Parathyroid adenoma (tissue), 2 donors: ENCODE measurements at regions not wholly inside any gene's neighbourhood (a gene's known extent, or its start where the extent isn't known, plus 50 kb on each side); places are given as distances from the start of the nearest gene placed in this dataset.

Experiments used
- H2AFZ ChIP-seq: fragments of 300-600 bp; sonication (generic); one replicate; pipeline ENCODE4 v1.7.0; 2017; ENCODE audit warnings: antibody characterized with exemption, mild to moderate bottlenecking
- H3K27ac ChIP-seq: fragments of 300-600 bp; sonication (generic); one replicate; pipeline ENCODE4 v1.7.0; 2017
- H3K27me3 ChIP-seq: fragments of 300-600 bp; sonication (generic); one replicate; pipeline ENCODE4 v1.7.0; 2017; ENCODE audit warnings: low read length; ENCODE audit not compliant: control insufficient read depth, insufficient read depth
- H3K36me3 ChIP-seq: fragments of 300-600 bp; sonication (generic); one replicate; pipeline ENCODE4 v1.7.0; 2017; ENCODE audit warnings: low read length; ENCODE audit not compliant: control insufficient read depth, insufficient read depth
- H3K4me1 ChIP-seq: fragments of 300-600 bp; sonication (generic); one replicate; pipeline ENCODE4 v1.7.0; 2017; ENCODE audit warnings: control low read depth
- H3K4me2 ChIP-seq: fragments of 300-600 bp; sonication (generic); one replicate; pipeline ENCODE4 v1.7.0; 2017; ENCODE audit warnings: low read length
- H3K4me3 ChIP-seq: fragments of 300-600 bp; sonication (generic); one replicate; pipeline ENCODE4 v1.7.0; 2017; ENCODE audit warnings: low read depth, low read length
- H3K79me2 ChIP-seq: fragments of 300-600 bp; sonication (generic); one replicate; pipeline ENCODE4 v1.7.0; 2017; ENCODE audit warnings: control low read depth
- H3K9ac ChIP-seq: fragments of 300-600 bp; sonication (generic); one replicate; pipeline ENCODE4 v1.7.0; 2017; ENCODE audit warnings: mild to moderate bottlenecking
- H3K9me3 ChIP-seq: fragments of 300-600 bp; sonication (generic); one replicate; pipeline ENCODE4 v1.7.0; 2017; ENCODE audit warnings: low read length; ENCODE audit not compliant: control insufficient read depth
- TF ChIP-seq, protein P1 (sequence below): fragments of 300-600 bp; sonication (generic); IDR thresholded peaks from one replicate; pipeline ENCODE4 v1.7.0; 2017; ENCODE audit warnings: antibody characterized with exemption, mild to moderate bottlenecking
- donor health status: primary hyperparathyroidism.

DNA sequence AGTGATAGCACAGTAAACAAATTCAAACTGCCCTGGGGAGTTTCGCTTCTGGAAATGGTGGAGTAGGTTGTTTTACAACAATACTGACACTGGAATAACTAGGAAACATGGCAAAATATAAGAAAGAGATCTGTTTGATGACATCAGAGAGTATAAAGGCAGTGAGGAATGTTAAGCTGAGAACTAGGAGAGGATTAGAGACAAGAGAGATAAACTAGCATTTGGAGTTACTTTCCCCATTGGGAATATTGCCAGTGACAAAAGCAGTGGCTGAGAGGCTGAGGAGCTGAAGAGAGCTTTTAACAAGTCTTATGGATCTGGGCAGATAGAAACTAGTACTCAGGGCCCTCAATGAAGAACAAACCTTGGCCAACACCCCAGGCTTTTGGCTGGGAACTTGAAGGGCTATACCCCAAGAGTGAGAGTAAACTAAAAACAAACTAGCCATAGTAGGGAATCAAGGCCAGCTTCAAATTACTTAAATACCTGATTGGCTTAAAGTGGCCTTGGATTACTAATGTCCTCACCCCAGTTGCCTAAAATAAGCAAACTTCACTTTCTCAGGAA is 280.4 kb downstream of the KLF13 start:
- H2AFZ ChIP-seq: no peak overlapping the region
- no peak overlapping the region for H3K4me2 ChIP-seq
- H3K79me2 ChIP-seq: no peaks in the 10 kb centered on the region
- H3K9me3 ChIP-seq: no peaks in the 10 kb centered on the region
- H3K4me1 ChIP-seq: no peaks in the 10 kb centered on the region
- no peaks in the 10 kb centered on the region for H3K27me3 ChIP-seq
- TF ChIP-seq, protein P1, sequence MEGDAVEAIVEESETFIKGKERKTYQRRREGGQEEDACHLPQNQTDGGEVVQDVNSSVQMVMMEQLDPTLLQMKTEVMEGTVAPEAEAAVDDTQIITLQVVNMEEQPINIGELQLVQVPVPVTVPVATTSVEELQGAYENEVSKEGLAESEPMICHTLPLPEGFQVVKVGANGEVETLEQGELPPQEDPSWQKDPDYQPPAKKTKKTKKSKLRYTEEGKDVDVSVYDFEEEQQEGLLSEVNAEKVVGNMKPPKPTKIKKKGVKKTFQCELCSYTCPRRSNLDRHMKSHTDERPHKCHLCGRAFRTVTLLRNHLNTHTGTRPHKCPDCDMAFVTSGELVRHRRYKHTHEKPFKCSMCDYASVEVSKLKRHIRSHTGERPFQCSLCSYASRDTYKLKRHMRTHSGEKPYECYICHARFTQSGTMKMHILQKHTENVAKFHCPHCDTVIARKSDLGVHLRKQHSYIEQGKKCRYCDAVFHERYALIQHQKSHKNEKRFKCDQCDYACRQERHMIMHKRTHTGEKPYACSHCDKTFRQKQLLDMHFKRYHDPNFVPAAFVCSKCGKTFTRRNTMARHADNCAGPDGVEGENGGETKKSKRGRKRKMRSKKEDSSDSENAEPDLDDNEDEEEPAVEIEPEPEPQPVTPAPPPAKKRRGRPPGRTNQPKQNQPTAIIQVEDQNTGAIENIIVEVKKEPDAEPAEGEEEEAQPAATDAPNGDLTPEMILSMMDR: no peak
- H3K4me3 ChIP-seq: no peak overlapping the region
- H3K27ac ChIP-seq: no peak overlapping the region
- no peak overlapping the region for H3K9ac ChIP-seq
- H3K36me3 ChIP-seq: no peaks in the 10 kb centered on the region

DNA sequence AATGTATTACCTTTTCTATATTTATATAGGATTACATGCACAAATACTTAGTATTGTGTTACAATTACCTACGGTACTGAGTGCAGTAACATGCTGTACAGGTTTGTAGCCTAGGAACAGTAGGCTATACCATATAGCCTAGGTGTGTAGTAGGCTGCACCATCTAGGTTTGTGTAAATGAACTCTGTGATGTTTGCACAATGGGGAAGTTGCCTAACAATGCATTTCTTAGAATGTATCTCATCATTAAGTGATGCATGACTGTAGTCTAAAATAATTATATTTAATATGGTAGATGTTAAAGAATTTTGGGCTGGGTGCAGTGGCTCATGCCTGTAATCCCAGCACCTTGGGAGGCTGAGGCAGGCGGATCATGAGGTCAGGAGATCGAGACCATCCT is 281.0 kb downstream of the KLF13 start:
- H3K9ac ChIP-seq: no peak overlapping the region
- no peak overlapping the region for H3K4me3 ChIP-seq
- no peaks in the 10 kb centered on the region for H3K36me3 ChIP-seq
- H2AFZ ChIP-seq: no peak overlapping the region
- H3K4me1 ChIP-seq: no peaks in the 10 kb centered on the region
- H3K79me2 ChIP-seq: no peaks in the 10 kb centered on the region
- no peak overlapping the region for H3K27ac ChIP-seq
- no peaks in the 10 kb centered on the region for H3K27me3 ChIP-seq
- TF ChIP-seq, protein P1: no peak
- H3K4me2 ChIP-seq: no peak overlapping the region
- no peaks in the 10 kb centered on the region for H3K9me3 ChIP-seq

DNA sequence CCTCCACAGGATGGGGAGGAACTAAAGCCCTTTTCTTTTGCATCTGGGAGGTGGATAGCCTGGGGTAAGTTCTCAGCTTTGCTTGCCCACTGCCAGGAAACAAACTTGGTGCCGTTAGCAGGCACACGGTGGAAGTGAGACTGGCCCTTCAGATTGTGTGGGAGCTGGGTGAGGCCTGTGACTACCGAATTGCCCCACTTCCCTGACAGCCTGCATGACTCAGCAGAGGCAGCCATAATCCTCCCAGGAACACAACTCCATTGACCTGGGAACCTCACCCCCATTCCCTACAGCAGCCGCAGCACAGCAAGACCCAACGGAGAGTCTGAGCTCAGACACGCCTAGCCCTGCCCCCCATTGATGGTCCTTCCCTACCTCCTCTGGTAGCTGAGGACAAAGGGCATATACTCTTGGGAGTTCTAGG is 282.6 kb downstream of the KLF13 start:
- Histone ChIP-seq H2AFZ (no peak overlapping the region), H3K9ac (no peak overlapping the region), H3K36me3 (no peaks in the 10 kb centered on the region), H3K79me2 (no peaks in the 10 kb centered on the region), H3K4me1 (no peaks in the 10 kb centered on the region), H3K27ac (no peak overlapping the region), H3K27me3 (no peaks in the 10 kb centered on the region), H3K9me3 (no peaks in the 10 kb centered on the region), H3K4me3 (no peak overlapping the region), H3K4me2 (no peak overlapping the region)
- TF ChIP-seq, protein P1: no peak

DNA sequence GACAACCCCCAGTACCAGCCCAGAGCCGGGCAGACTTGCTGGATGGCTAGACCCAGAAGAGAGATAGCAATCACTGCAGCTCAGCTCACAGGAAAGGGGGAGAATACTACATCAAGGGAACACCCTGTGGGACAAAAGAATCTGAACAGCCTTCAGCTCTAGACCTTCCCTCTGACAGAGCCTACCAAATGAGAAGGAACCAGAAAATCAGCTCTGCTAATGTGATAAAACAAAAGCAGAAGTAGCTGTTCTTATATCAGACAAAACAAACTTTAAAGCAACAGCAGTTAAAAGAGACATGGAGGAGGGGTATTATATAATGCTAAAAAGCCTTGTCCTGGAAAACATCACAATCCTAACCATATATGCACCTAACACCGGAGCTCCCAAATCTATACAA is 283.3 kb downstream of the KLF13 start:
- Histone ChIP-seq H3K27me3 (no peaks in the 10 kb centered on the region), H3K4me2 (no peak overlapping the region), H3K4me3 (no peak overlapping the region), H3K4me1 (no peaks in the 10 kb centered on the region), H3K36me3 (no peaks in the 10 kb centered on the region), H2AFZ (no peak overlapping the region), H3K9me3 (no peaks in the 10 kb centered on the region), H3K79me2 (no peaks in the 10 kb centered on the region), H3K27ac (no peak overlapping the region), H3K9ac (no peak overlapping the region)
- TF ChIP-seq, protein P1: no peak
